ENCODE measurements at regions not wholly inside any gene's neighbourhood (a gene's known extent, or its start where the extent isn't known, plus 50 kb on each side); places are given as distances from the start of the nearest gene placed in this dataset.

- DNase-seq = no peak
Observed at GRCh38 chr2:7773362-7774360, 856.4 kb downstream of the RNF144A start.

- no peak for DNase-seq
Observed at GRCh38 chr2:7774481-7774880, 857.3 kb downstream of the RNF144A start.

GRCh38 chr2:7777668-7778067 is 860.5 kb downstream of the RNF144A start:
- no peak for DNase-seq

DNA sequence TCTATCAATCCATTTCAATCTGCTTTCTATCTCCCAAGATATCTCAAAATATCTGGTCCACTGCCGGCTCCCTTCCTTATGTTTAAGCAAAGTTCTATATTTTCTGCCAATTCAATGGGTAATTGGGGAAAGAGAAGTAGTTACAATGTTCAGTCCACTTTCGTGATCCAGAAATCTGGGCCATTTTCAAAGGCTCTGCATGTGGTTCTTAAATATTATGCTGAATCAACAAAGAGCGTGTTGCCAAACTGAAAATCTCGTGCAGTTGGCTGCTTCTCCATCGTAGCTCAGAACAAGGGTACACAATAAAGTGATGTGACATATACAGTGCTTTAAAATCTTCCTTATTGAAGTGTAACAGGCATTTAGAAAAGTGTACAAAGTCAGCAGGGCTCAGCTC is 863.1 kb downstream of the RNF144A start:
- DNase-seq = no peak

DNA sequence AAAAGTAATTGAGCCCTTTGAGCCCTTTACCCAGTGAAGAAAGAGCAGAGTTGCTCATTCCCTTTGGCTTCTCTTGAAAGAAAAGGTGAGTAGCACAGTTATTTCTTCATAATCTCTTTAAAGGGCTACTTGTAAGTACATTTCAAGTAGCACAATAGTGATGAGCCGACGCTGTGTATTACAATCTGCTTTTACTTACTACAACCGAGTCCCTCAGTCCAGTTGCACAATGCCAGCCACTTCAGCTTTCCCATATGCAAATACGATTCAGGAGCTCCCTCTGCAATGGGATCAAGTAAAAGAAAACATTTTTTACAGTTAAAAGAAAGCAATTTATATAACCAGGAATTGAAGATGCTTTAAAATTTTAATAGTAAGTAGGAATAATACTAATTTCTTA is 868.5 kb downstream of the RNF144A start:
- no peak for DNase-seq

DNA sequence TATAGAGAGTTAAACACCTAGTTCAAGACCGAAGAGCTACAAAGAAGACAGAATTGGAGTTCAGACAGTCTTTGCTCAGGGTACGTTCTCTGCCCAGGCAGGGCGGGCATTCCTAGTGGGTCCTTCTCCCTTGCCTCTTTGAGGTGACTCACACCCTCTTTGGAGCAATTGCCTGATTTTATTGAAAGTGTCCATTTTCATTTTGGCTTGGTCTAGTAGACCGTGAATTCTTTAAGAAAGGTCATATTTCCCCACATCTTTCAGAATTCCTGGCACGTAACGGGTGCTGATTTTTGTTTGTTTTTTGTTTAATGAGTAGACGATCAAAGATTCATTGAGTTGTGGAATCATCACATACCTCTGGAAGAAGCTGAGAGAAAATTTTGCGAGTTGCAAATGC is 871.5 kb downstream of the RNF144A start:
- no peak for DNase-seq

DNA sequence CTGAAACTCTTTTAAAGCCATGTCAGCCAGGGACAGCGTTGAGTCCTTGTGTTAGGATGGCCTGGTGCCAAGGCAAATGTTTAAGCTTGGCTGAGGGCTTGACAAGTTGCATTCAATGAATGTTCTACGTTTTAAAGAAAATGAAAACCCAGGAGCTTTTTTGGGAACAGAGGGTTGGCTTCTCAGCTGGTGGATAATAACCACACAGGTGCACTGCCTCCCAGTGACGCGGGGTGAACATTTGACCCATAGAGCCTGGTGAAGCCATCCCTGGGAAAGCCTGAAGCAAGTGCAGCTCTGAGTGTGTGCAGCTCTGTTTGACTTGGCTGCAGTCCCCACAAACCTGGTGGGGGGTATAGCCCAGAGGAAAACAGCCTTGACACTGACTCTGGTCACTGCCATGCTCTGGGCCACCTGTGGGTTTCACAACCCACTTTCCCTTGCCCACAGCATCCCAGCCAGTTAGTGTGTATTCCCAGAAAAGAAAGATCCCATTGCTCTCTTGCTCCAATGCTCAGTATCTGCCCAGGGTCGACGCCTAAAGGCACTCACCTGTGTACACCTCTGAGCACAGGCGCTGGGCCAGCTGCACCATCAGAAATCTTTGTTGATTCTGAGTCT is 874.9 kb downstream of the RNF144A start:
- no peak for DNase-seq

DNA sequence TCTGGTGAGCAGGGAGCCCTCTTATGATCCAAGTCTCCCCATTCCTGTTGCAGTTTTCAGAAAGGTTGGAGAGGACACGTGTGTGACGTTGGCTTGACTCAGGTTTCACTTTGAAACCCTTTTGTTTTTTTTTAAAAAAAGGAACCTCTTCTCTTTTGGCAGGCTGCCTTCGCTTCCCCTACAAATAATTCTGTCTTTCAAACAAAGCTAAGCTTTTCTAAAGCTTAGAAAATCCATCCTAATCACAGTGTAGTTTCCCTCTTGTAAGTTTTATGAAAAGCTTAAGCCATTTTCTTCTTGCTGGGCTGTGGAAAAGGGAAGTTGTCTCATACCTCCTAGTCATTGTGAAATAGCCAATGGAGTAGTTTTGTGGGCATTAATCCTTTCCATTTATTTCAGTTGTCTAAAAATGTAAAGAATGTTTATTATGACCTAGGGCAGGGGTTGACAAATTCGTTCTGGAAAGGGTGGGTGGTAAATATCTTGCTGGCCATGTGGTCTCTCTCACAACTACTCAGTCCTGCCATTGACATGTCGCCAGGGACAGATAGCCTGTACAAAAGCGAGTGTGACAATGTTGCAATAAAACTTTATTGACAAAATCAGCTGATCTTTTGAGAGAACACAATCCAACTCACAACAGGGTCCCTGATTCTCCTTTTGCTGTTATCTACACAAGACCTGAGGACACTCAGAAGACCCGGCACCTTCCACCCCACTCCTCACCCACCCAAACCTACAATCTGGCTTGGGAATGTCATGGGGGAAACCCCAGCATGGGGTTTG is 878.8 kb downstream of the RNF144A start:
- no peak for DNase-seq

DNA sequence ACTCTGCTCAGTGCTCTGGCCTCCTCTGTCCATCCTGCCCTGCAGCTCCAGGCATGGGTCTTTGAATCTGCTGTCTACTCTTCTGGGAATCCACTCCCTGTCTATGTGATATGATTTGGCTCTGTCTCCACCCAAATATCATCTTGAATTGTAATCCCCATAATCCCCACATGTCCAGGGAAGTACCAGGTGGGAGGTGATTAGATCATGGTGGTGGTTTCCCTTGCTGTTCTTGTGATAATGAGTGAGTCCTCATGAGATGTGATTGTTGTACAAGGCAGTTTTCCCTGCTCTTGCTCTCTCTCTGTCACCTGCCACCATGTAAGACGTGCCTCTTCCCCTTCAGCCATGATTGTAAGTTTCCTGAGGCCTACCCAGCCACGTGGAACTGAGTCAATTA is 881.8 kb upstream of the ID2 start:
- DNase-seq = no peak

DNA sequence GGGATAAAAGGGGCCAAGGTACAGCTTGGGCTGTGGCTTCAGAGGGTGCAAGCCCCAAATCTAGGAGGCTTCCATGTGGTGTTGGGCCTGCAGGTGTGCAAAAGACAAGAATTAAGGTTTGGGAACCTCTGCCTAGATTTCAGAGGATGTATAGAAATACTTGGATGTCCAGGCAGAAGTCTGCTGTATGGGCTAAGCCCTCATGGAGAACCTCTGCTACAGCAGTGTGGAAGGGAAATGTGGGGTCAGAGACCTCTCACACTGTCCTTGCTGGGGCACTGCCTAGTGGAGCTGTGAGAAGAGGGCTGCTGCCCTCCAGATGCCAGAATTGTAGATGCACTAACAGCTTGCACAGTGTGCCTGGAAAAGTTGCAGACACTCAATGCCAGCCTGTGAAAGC is 880.6 kb upstream of the ID2 start:
- no peak for DNase-seq

- DNase-seq = no peak
Observed at GRCh38 chr2:7803515-7803914, 878.3 kb upstream of the ID2 start.

GRCh38 chr2:7809640-7810039 is 872.2 kb upstream of the ID2 start:
- no peak for DNase-seq

GRCh38 chr2:7811073-7811472 is 870.8 kb upstream of the ID2 start:
- DNase-seq = no peak

GRCh38 chr2:7812231-7812995 is 869.4 kb upstream of the ID2 start:
- DNase-seq = no peak

DNA sequence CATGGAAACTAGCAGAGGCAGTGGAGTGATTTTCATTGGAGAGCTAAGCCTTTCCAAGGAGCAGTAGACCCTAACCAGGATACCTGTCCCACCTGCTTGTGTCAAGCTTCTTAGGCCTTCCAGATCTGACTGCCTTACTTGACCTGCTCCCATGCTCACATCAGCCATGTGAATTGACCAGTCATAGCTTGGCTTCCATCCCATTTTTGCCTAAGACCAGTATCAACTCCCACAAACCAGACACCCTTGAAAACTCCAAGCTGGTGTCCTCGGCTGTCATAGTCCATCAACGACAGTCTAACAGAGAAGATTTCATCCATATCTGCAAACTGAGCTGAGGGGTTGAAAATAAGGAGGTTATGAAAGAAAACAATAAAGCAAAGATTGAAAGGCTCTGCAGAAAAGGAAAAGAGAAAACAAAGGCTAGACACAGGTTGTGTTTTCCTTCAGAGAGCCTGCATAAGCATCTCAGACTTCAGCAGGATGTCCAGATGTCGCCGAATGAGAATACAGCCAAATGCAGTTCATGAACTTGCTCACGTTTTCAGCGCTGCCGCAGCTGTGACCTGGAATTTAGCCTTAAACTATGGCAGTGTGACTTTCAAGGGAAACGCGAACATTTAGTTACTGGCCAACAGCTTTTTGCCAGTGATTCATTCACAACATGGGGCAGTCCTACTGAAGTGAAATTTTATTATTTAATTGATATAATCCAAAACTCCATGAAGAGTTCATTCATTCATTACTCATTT is 868.1 kb upstream of the ID2 start:
- no peak for DNase-seq

DNA sequence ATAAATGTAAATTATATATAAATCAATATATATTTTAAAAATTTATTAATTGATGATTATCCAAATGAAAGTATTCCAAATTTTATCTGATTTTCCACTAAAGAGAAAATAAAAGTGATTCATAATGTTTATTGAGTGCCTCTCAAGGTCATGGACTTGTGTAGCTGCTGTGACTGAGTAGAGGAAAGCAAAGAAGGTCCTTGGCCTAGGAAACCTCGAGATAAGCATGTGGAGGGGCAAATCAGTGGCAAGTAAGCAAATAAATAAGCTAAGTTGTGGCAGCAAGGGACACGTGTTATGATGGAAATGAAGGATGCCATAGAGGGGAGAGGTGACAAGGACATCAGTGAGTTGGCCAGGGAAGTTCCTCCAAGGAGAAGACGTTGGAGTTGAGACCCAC is 866.1 kb upstream of the ID2 start:
- DNase-seq = no peak

- no peak for DNase-seq
Observed at GRCh38 chr2:7816233-7816632, 865.6 kb upstream of the ID2 start.

DNA sequence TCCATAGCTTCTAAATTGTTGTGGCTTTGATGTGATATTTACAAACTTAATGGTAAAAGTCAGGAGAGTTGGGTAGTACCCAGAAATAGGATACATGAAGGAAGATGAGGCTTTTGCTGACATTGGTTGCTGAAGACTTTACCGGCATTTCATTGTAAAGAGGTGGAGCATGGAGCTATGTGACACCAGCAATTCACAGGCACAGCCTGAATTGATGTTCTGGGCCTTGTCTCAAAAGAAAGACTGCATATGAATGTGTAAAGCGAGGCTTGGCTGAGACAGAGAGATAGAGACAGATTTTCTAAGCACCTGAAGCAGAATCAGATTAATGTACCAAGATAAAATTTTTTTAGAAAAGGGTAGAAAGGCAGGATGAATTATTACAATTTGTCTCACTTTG is 864.9 kb upstream of the ID2 start:
- no peak for DNase-seq

DNA sequence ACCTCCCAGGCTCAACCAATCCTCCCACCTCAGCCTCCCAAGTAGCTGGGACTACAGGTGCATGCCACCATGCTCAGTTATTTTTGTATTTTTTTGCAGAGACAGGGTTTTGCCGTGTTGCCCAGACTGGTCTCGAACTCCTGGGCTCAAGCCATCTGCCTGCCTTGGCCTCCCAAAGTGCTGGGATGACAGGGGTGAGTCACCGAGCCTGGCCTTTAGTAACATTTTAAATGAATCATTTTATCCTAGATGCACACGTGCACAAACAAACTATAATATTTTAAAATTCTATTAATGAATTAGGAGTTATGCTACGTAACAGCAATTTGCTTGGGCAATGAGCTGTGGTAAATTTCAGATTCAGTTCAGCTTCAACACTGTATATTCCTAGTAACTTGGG is 862.5 kb upstream of the ID2 start:
- no peak for DNase-seq

GRCh38 chr2:7819850-7820249 is 862.0 kb upstream of the ID2 start:
- no peak for DNase-seq

DNA sequence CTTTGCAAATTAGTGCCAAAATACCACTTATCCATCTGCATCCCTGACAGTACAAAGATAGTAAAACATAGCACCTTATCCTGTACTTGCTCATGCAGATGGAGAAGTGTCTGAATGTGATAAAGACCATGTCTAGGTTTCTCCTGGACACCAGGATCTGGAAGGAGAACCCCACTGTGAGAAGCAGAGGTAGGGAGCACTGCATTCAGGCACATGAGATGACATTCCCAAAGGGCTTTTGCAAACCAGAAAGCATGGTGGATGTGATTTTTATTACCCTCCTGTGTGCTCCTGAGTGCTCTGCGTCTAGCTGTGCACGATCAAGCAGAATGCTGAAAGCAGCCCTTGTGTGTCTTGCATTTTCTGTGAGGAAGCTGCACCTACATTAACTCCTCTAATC is 857.6 kb upstream of the ID2 start:
- DNase-seq = no peak

All from activated T-cell treated with anti-CD3 and anti-CD28 coated beads, Interleukin-2, amount 50 U/mL, for 1 hour (primary cell).